Mesenteric fat pad (tissue), 1 donor: ENCODE measurements at regions not wholly inside any gene's neighbourhood (a gene's known extent, or its start where the extent isn't known, plus 50 kb on each side); places are given as distances from the start of the nearest gene placed in this dataset.
"Not testable (repeated sequence)": the region's sequence is repeated elsewhere in the genome, so short reads cannot be mapped to it uniquely, and the experiment has no call there.

Source experiments
- DNase-seq: peaks from one replicate; pipeline ENCODE4 v3.0.0-alpha.2; 2020; ENCODE audit warnings: low spot score
- donor health status: DM: yes; HTN: yes; CAD: no.

GRCh38 chr11:86167499-86168164, 76.9 kb upstream of the EED start:
- no peak for DNase-seq

- DNase-seq: not testable (repeated sequence)
Observed at GRCh38 chr11:86166287-86166686, 78.3 kb upstream of the EED start.

- DNase-seq: no peak
Observed at GRCh38 chr11:86164106-86164505, 80.4 kb upstream of the EED start.

GRCh38 chr11:86163221-86163876, 81.2 kb upstream of the EED start:
- not testable (repeated sequence) for DNase-seq

- DNase-seq: no peak
Observed at GRCh38 chr11:86162239-86162638, 82.3 kb upstream of the EED start.

GRCh38 chr11:86161837-86162236, 82.7 kb upstream of the EED start:
- no peak for DNase-seq

GRCh38 chr11:86161336-86161735, 83.2 kb upstream of the EED start:
- no peak for DNase-seq

- no peak for DNase-seq
Observed at GRCh38 chr11:86160541-86161149, 83.9 kb upstream of the EED start.

GRCh38 chr11:86159581-86159891, 85.0 kb upstream of the EED start:
- DNase-seq: no peak

GRCh38 chr11:86158704-86159580, 85.6 kb upstream of the EED start:
- DNase-seq: no peak

- no peak for DNase-seq
Observed at GRCh38 chr11:86157797-86158378, 86.7 kb upstream of the EED start.

- DNase-seq: no peak
Observed at GRCh38 chr11:86156397-86156955, 87.6 kb upstream of the PICALM start.

GRCh38 chr11:86155200-86155844, 86.4 kb upstream of the PICALM start:
- DNase-seq: no peak

- DNase-seq: no peak
Observed at GRCh38 chr11:86153439-86153838, 84.6 kb upstream of the PICALM start.

- no peak for DNase-seq
Observed at GRCh38 chr11:86152901-86153300, 84.0 kb upstream of the PICALM start.

GRCh38 chr11:86152006-86152862, 83.3 kb upstream of the PICALM start:
- no peak for DNase-seq

GRCh38 chr11:86151174-86152005, 82.5 kb upstream of the PICALM start:
- DNase-seq: no peak

- DNase-seq: no peak
Observed at GRCh38 chr11:86150847-86151173, 81.9 kb upstream of the PICALM start.

GRCh38 chr11:86149792-86150191, 80.9 kb upstream of the PICALM start:
- no peak for DNase-seq
